ENCODE measurements at regions not wholly inside any gene's neighbourhood (a gene's known extent, or its start where the extent isn't known, plus 50 kb on each side); places are given as distances from the start of the nearest gene placed in this dataset.

GRCh38 chr13:63651394-63651793 lies 2235.7 kb upstream of the PCDH20 start:
- no peaks in the 10 kb centered on the region for H3K4me1 Mint-ChIP-seq (ENCODE audit: low read depth in 2 of 2)

DNA sequence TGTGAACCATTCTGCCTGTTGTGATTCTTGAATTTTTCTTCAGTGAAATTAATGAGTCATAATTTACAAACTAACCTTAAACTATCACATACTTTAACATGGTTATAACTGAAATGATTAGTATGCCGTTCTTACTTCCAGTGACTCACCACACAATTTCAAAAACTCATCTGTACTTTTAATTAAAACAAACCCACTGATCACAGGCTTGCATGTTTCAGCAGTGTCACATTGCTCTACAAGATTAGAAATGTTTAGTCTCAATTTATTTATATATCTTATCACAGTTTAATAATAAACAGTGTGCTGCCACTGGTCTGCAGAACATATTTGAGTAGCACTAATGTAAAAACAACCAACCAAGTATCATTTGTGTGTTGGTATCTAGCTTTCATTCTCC lies 2227.9 kb upstream of the PCDH20 start:
- Mint-ChIP-seq H3K27ac (no peak overlapping the region), H3K27me3 (no peaks in the 10 kb centered on the region), H3K9me3 (no peaks in the 10 kb centered on the region), H3K36me3 (no peaks in the 10 kb centered on the region), H3K4me1 (ENCODE audit: low read depth in 2 of 2) (no peaks in the 10 kb centered on the region), H3K4me3 (no peak overlapping the region)
- no peak for DNase-seq (ENCODE audit: low spot score)
- ATAC-seq, result no peak

More at GRCh38 chr13:63651394-63651793, 2235.7 kb upstream of the PCDH20 start:
- Mint-ChIP-seq H3K36me3 (peaks cover 8% of the 10 kb centered on the region), H3K4me3 (no peak overlapping the region), H3K9me3 (peaks cover 25% of the 10 kb centered on the region), H3K27me3 (no peaks in the 10 kb centered on the region), H3K27ac (no peak overlapping the region)
- ATAC-seq (no peak), DNase-seq (ENCODE audit: low spot score) (no peak)

DNA sequence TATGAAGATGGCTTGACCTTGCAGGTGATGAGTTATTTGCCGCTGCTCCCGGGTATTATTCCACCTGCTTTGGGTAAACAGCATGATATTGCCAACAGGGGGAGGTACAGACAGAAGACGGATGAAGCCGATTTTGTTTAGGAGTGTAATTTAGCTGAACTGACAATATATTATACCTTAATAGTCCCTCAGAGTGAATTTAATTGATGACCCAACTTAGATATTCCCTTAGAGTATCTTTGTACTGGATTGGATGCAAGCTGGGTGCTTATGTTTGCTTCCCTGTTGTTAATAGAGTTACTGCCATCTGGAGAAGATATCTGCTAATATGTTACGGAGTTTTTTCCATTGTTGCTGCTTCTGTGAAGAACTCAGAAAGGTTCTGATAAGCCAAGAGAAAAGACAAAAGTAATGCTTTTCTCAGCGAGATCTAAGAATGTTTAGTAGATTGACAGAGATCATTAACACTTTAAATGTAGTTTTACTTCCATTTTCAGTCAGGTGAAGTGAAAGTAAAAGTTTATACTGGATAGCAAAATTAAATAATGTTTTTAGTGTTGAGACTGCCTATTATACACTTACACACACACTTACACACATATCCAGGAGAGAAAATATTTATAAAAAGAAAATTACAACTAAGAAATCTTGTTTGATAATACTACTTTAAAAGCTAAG lies 2220.8 kb upstream of the PCDH20 start:
- Mint-ChIP-seq H3K27ac (no peak overlapping the region), H3K27me3 (no peaks in the 10 kb centered on the region), H3K4me3 (peak overlapping the region; percentile 65), H3K36me3 (no peaks in the 10 kb centered on the region), H3K4me1 (ENCODE audit: low read depth in 2 of 2) (peaks cover 0 to 4% of the 10 kb centered on the region in 2 donors), H3K9me3 (no peaks in the 10 kb centered on the region)
- ATAC-seq, result no peak
- no peak for DNase-seq (ENCODE audit: low spot score)

GRCh38 chr13:63632321-63632720 lies 2216.7 kb upstream of the PCDH20 start:
- Mint-ChIP-seq H3K27me3 (no peaks in the 10 kb centered on the region), H3K4me3 (no peak overlapping the region), H3K36me3 (no peaks in the 10 kb centered on the region), H3K9me3 (peaks cover 10% of the 10 kb centered on the region), H3K4me1 (ENCODE audit: low read depth in 2 of 2) (peaks cover 0 to 4% of the 10 kb centered on the region in 2 donors), H3K27ac (no peak overlapping the region)
- no peak for DNase-seq (ENCODE audit: low spot score)
- ATAC-seq, result no peak

- Mint-ChIP-seq H3K27ac (no peak overlapping the region), H3K4me1 (ENCODE audit: low read depth in 2 of 2) (no peaks in the 10 kb centered on the region), H3K36me3 (no peaks in the 10 kb centered on the region), H3K9me3 (peaks cover 14% of the 10 kb centered on the region), H3K27me3 (no peaks in the 10 kb centered on the region), H3K4me3 (no peak overlapping the region)
- ATAC-seq (no peak), DNase-seq (ENCODE audit: low spot score) (no peak)
Observed at GRCh38 chr13:63631006-63631405, 2215.4 kb upstream of the PCDH20 start.

DNA sequence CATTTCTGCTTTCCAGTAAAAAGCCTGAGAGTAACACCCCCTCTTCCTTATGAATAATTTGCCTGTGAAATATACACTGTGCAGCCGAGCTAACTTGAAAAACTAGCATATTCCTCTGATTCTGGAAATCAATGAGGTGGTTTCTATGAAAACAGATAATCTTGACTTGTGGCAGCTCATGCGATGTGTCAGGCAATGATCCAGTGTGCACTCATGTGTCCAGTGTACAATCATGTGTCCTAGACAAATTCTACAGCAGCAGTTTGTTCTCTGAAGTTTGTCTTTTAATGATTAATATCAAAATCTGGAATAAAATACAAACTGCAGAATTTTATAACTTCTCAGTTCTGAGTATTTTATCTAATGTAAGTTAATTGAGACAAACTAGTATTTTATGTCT lies 2213.9 kb upstream of the PCDH20 start:
- Mint-ChIP-seq H3K4me3 (no peak overlapping the region), H3K27me3 (no peaks in the 10 kb centered on the region), H3K9me3 (peaks cover 14% of the 10 kb centered on the region), H3K36me3 (no peaks in the 10 kb centered on the region), H3K4me1 (ENCODE audit: low read depth in 2 of 2) (no peaks in the 10 kb centered on the region), H3K27ac (no peak overlapping the region)
- DNase-seq (ENCODE audit: low spot score), result no peak
- ATAC-seq, result no peak

DNA sequence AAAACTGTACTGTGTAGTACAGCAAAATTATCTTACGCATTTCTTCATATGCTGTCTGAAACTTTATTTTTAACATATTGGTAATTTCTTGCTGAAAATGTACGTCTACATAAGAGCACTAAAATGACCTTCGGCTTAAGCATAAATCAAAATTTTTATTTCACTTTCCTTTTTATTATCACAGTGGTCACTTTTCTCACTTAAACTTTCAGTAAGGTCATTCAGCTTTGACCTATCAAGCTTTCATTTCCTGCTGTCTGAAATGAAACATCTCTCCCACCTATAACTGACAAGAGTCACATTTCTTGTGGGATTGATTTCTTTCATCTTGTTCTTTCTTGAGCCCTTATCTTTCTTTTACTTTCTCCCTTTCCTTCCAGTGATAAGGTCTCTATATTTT lies 2212.7 kb upstream of the PCDH20 start:
- DNase-seq (ENCODE audit: low spot score), result no peak
- Mint-ChIP-seq H3K36me3 (no peaks in the 10 kb centered on the region), H3K27me3 (no peaks in the 10 kb centered on the region), H3K27ac (no peak overlapping the region), H3K4me1 (ENCODE audit: low read depth in 2 of 2) (no peaks in the 10 kb centered on the region), H3K4me3 (no peak overlapping the region), H3K9me3 (peaks cover 19% of the 10 kb centered on the region)
- no peak for ATAC-seq

GRCh38 chr13:63625869-63626268 lies 2210.2 kb upstream of the PCDH20 start:
- no peak overlapping the region for H3K27ac Mint-ChIP-seq
- H3K9me3 Mint-ChIP-seq, result peaks cover 33% of the 10 kb centered on the region
- H3K36me3 Mint-ChIP-seq, result no peaks in the 10 kb centered on the region
- H3K4me1 Mint-ChIP-seq (ENCODE audit: low read depth in 2 of 2), result no peaks in the 10 kb centered on the region
- DNase-seq (ENCODE audit: low spot score) (no peak), ATAC-seq (no peak)
- no peaks in the 10 kb centered on the region for H3K27me3 Mint-ChIP-seq
- H3K4me3 Mint-ChIP-seq, result no peak overlapping the region

DNA sequence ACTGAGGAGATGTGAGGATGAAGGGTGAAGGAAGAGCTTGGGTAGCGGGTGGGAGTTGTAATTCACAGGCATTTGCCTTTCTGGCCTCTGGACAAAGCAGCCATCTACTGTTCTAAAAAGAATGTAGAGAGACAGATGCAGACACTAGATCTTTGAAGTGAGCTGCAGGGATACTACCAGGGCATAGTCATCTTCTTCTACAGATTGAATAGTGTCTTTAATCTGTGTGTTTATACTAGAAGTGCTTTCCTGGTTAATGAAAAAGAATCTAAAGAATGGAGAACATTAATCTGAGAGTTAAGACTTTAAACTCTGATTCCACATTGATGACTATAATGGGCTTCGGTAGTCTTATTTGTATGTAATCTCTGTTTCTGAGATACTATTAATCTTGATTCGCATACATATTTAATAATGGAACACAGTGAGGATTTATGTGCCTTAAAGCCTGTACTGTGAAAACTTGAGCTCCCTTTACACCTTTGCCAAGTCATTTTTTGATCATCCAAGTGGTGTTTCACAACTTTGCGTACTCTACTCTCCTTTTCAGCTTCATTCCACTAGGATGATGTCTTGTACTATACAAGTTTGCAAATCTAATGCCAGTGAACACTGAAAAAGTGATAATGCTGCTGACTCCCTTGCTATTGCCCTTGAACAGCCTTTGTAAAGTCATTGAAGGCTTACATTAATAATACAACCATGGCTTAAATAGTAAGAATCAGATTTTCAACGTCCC lies 2199.4 kb upstream of the PCDH20 start:
- Mint-ChIP-seq H3K27ac (no peak overlapping the region), H3K9me3 (peaks cover 14% of the 10 kb centered on the region), H3K4me3 (no peak overlapping the region), H3K4me1 (ENCODE audit: low read depth in 2 of 2) (no peaks in the 10 kb centered on the region), H3K27me3 (no peaks in the 10 kb centered on the region), H3K36me3 (no peaks in the 10 kb centered on the region)
- ATAC-seq (no peak), DNase-seq (ENCODE audit: low spot score) (no peak)

DNA sequence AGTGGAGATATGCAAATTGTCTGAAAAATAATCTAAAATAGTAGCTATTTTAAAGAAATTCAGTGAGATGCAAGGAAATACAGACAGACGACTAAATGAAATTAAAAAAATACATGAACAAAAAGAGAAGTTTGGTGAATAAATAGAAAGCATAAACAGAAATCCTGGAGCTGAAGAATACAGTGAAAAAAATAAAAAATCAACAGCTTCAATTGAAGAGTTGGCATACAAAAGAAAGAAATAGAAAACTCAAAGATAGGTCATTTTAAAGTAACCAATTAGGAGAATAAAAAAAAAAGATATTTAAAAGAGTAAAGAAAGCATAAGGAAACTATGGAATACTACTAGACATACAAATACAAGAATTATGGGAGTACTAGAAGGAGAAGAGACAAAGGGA lies 2191.5 kb upstream of the PCDH20 start:
- Mint-ChIP-seq H3K36me3 (peaks cover 20% of the 10 kb centered on the region), H3K27me3 (no peaks in the 10 kb centered on the region), H3K4me3 (no peak overlapping the region), H3K4me1 (ENCODE audit: low read depth in 2 of 2) (no peaks in the 10 kb centered on the region), H3K9me3 (peaks cover 18% of the 10 kb centered on the region), H3K27ac (no peak overlapping the region)
- DNase-seq (ENCODE audit: low spot score), result no peak
- no peak for ATAC-seq

DNA sequence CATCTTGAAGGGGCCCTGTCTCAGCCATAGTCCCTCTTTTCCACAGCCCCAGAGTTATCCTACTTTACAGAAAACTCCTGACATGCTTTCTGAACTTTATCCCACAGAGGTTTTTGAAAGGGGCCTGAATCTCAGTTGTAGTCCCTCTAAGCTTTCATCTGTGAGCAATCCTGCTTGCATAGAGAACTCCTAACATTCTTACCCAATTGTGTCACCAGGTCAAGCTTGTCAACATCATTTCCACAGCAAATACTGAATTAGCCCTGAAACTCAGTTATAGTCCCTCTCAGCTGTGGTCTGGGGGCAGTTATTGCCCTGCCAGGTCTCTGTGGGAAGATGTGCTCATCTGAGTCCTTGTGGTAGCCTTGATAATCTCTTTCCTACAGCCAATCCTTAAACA lies 2190.3 kb upstream of the PCDH20 start:
- DNase-seq (ENCODE audit: low spot score) (no peak), ATAC-seq (no peak)
- Mint-ChIP-seq H3K4me1 (ENCODE audit: low read depth in 2 of 2) (no peaks in the 10 kb centered on the region), H3K27ac (no peak overlapping the region), H3K36me3 (peaks cover 29% of the 10 kb centered on the region), H3K27me3 (no peaks in the 10 kb centered on the region), H3K9me3 (peaks cover 25% of the 10 kb centered on the region), H3K4me3 (no peak overlapping the region)

DNA sequence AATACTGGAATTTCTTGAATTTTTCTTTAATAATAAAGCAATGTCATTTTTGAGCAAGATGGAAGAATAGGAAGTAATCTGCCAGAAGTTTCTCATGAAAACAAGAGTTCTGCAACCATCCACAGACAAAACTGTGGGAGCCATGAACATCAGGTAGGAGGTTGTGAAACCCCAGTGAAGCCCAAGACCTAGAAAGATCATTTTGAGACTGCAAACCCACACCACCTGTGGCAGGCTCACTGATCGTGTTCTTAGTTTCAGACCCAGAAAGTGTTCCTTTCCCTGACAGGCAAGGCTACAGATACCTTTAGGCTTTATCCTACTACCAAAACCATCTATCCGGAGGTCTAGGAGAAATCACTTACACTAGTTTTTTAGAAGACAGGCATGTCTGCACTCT lies 2189.8 kb upstream of the PCDH20 start:
- no peak overlapping the region for H3K4me3 Mint-ChIP-seq
- H3K4me1 Mint-ChIP-seq (ENCODE audit: low read depth in 2 of 2), result no peaks in the 10 kb centered on the region
- H3K27ac Mint-ChIP-seq, result no peak overlapping the region
- no peaks in the 10 kb centered on the region for H3K27me3 Mint-ChIP-seq
- DNase-seq (ENCODE audit: low spot score), result no peak
- peaks cover 29% of the 10 kb centered on the region for H3K36me3 Mint-ChIP-seq
- ATAC-seq, result no peak
- H3K9me3 Mint-ChIP-seq, result peaks cover 25% of the 10 kb centered on the region

GRCh38 chr13:63595811-63596210 lies 2180.2 kb upstream of the PCDH20 start:
- no peak for ATAC-seq
- Mint-ChIP-seq H3K36me3 (no peaks in the 10 kb centered on the region), H3K27ac (no peak overlapping the region), H3K4me1 (ENCODE audit: low read depth in 2 of 2) (no peaks in the 10 kb centered on the region), H3K27me3 (no peaks in the 10 kb centered on the region), H3K9me3 (peaks cover 3% of the 10 kb centered on the region), H3K4me3 (no peak overlapping the region)
- DNase-seq (ENCODE audit: low spot score), result no peak

DNA sequence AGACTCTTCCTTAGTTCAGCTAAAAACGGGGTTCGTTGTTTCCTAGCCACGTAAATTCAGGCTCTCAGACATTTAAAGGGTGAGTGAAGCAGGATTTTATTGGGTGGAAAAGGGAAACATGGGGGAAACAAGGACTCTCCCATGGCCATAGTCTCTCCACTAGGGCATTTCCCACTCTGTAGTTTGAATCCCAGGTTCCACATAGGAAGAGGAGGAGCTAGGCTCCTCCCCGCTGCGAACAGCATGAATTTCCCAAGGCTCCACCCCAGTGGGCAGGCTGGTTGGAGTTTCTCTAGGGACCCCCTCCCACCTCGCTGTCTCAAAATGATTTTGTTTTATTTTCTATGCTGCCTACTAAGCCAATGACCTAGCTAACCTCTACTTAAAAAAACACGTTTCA lies 2170.8 kb upstream of the PCDH20 start:
- Mint-ChIP-seq H3K27ac (no peak overlapping the region), H3K27me3 (no peaks in the 10 kb centered on the region), H3K9me3 (peaks cover 10% of the 10 kb centered on the region), H3K4me1 (ENCODE audit: low read depth in 2 of 2) (no peaks in the 10 kb centered on the region), H3K36me3 (no peaks in the 10 kb centered on the region), H3K4me3 (no peak overlapping the region)
- no peak for DNase-seq (ENCODE audit: low spot score)
- no peak for ATAC-seq

All from natural killer cell treated with Interleukin-12 subunit alpha and Interleukin-12 subunit beta and Interleukin-15 and Interleukin-18, amount 100 ng/mL, for 72 hours (primary cell).